HG02759 (cell line): ENCODE measurements at regions not wholly inside any gene's neighbourhood (a gene's known extent, or its start where the extent isn't known, plus 50 kb on each side); places are given as distances from the start of the nearest gene placed in this dataset.
"Not testable (repeated sequence)": the region's sequence is repeated elsewhere in the genome, so short reads cannot be mapped to it uniquely, and the experiment has no call there.

ENCODE experiments used
- ATAC-seq: cut with Tn5 transposase; IDR thresholded peaks from one replicate; pipeline ENCODE4 v1.9.1; 2021; ENCODE audit warnings: mild to moderate bottlenecking, moderate library complexity; ENCODE audit not compliant: unreplicated experiment

- ATAC-seq: no peak
Measured at GRCh38 chr2:51997571-51997970, 965.6 kb upstream of the NRXN1 start.

- no peak for ATAC-seq
Measured at GRCh38 chr2:51995293-51995692, 963.4 kb upstream of the NRXN1 start.

- no peak for ATAC-seq
Measured at GRCh38 chr2:51994123-51994763, 962.3 kb upstream of the NRXN1 start.

GRCh38 chr2:51990684-51991083, 958.8 kb upstream of the NRXN1 start:
- no peak for ATAC-seq

GRCh38 chr2:51986101-51986500, 954.2 kb upstream of the NRXN1 start:
- ATAC-seq: no peak

- no peak for ATAC-seq
Measured at GRCh38 chr2:51981783-51982182, 949.9 kb upstream of the NRXN1 start.

- no peak for ATAC-seq
Measured at GRCh38 chr2:51976623-51977022, 944.7 kb upstream of the NRXN1 start.

- no peak for ATAC-seq
Measured at GRCh38 chr2:51971136-51971535, 939.2 kb upstream of the NRXN1 start.

GRCh38 chr2:51969347-51969746, 937.4 kb upstream of the NRXN1 start:
- ATAC-seq: no peak

GRCh38 chr2:51960841-51961335, 929.0 kb upstream of the NRXN1 start:
- no peak for ATAC-seq

GRCh38 chr2:51960281-51960680, 928.3 kb upstream of the NRXN1 start:
- no peak for ATAC-seq

- ATAC-seq: no peak
Measured at GRCh38 chr2:51959696-51960095, 927.8 kb upstream of the NRXN1 start.

GRCh38 chr2:51953931-51954330, 922.0 kb upstream of the NRXN1 start:
- no peak for ATAC-seq

- ATAC-seq: no peak
Measured at GRCh38 chr2:51921076-51921475, 889.1 kb upstream of the NRXN1 start.

- ATAC-seq: no peak
Measured at GRCh38 chr2:51920509-51920908, 888.6 kb upstream of the NRXN1 start.

- no peak for ATAC-seq
Measured at GRCh38 chr2:51919395-51919794, 887.5 kb upstream of the NRXN1 start.

GRCh38 chr2:51918113-51918512, 886.2 kb upstream of the NRXN1 start:
- no peak for ATAC-seq

GRCh38 chr2:51903728-51904127, 871.8 kb upstream of the NRXN1 start:
- ATAC-seq: no peak

- ATAC-seq: no peak
Measured at GRCh38 chr2:51899643-51900042, 867.7 kb upstream of the NRXN1 start.

- ATAC-seq: not testable (repeated sequence)
Measured at GRCh38 chr2:51894584-51894983, 862.7 kb upstream of the NRXN1 start.

GRCh38 chr2:51888120-51888519, 856.2 kb upstream of the NRXN1 start:
- ATAC-seq: no peak

GRCh38 chr2:51881673-51882072, 849.7 kb upstream of the NRXN1 start:
- ATAC-seq: no peak

GRCh38 chr2:51880153-51880552, 848.2 kb upstream of the NRXN1 start:
- no peak for ATAC-seq
